NT2/D1 (cell line): ENCODE measurements at regions not wholly inside any gene's neighbourhood (a gene's known extent, or its start where the extent isn't known, plus 50 kb on each side); places are given as distances from the start of the nearest gene placed in this dataset.
A peak's percentile ranks its signal among the peaks of the same experiment; 100 is the strongest.

ENCODE experiments used
- DNase-seq: peaks from one replicate; pipeline ENCODE4 v3.0.0-alpha.2; 2011; ENCODE audit warnings: low read depth, low spot score
- H3K27me3 ChIP-seq: 2 replicates; pipeline ENCODE4 v1.6.0; 2011; ENCODE audit warnings: mild to moderate bottlenecking; ENCODE audit not compliant: insufficient read length, insufficient read depth
- H3K36me3 ChIP-seq: 2 replicates; pipeline ENCODE4 v1.6.1; 2011; ENCODE audit warnings: mild to moderate bottlenecking, low read length, mixed read lengths; ENCODE audit not compliant: insufficient read depth, insufficient read length
- H3K4me1 ChIP-seq: 2 replicates; pipeline ENCODE4 v1.5.1; 2011; ENCODE audit not compliant: insufficient read depth, insufficient read length
- H3K4me3 ChIP-seq: 2 replicates; pipeline ENCODE4 v1.5.1; 2011; ENCODE audit warnings: low read depth; ENCODE audit not compliant: insufficient read length
- H3K9ac ChIP-seq: 2 replicates; pipeline ENCODE4 v1.6.0; 2011; ENCODE audit warnings: low read depth; ENCODE audit not compliant: insufficient read length
- H3K9me3 ChIP-seq: 2 replicates; pipeline ENCODE4 v1.5.1; 2011; ENCODE audit warnings: mild to moderate bottlenecking, low read length; ENCODE audit not compliant: insufficient read depth
- SUZ12 ChIP-seq: IDR thresholded peaks from 2 replicates; pipeline ENCODE4 v1.6.1; 2011; ENCODE audit not compliant: insufficient read length, insufficient read depth; ENCODE audit errors: extremely low read depth
- YY1 ChIP-seq: IDR thresholded peaks from 2 replicates; pipeline ENCODE4 v1.6.1; 2011; ENCODE audit not compliant: insufficient read length, insufficient read depth
- ZNF274 ChIP-seq: IDR thresholded peaks from 2 replicates; pipeline ENCODE4 v1.6.1; 2011; ENCODE audit warnings: mild to moderate bottlenecking, low read depth, low read length

DNA sequence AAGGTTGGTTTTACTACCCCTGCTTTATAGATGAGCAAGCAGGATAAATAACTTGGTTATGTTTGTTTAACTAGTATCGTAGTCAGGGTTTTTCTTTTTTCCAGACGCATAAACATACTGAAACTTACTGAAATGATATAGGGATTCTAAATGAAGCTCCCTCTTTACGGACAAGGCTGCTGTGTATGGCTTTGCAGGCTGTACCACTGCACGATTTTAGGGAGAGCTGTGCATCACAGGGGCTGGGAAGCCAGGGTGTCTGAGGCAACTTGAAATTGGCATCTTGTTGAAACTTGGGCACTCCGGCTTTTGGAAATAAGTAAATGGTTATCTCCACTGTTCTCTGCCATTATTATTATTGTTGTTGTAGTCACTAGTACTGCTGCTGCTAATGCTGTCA lies 218.1 kb upstream of the CDH8 start:
- TF ChIP-seq ZNF274 (no peak), SUZ12 (no peak), YY1 (no peak)
- Histone ChIP-seq H3K36me3 (no peaks in the 10 kb centered on the region), H3K27me3 (no peaks in the 10 kb centered on the region), H3K9ac (no peak overlapping the region), H3K9me3 (no peaks in the 10 kb centered on the region), H3K4me3 (no peak overlapping the region), H3K4me1 (no peaks in the 10 kb centered on the region)
- no peak for DNase-seq

DNA sequence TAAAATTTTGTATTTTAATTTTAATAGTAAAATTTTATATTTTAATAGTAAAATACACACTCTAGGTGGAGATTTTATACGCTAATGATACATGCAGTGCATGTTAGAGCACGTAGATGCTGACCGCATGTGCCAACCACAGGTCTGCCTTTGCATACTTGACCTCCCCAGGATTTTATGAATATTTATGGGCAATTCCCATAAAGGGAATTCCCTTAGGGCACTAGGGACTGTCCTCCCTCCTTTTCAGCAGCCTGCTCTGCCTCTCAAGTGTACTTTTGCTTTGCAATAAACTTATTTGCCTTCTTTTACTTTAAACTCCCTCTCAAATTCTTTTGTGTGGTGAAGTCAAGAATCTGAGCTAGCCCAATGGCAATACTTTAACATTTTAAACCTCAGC lies 217.7 kb upstream of the CDH8 start:
- TF ChIP-seq ZNF274 (no peak), YY1 (no peak), SUZ12 (no peak)
- no peak overlapping the region for H3K9ac ChIP-seq
- H3K4me1 ChIP-seq, result no peaks in the 10 kb centered on the region
- no peaks in the 10 kb centered on the region for H3K27me3 ChIP-seq
- H3K4me3 ChIP-seq, result no peak overlapping the region
- no peak for DNase-seq
- H3K36me3 ChIP-seq, result no peaks in the 10 kb centered on the region
- no peaks in the 10 kb centered on the region for H3K9me3 ChIP-seq

DNA sequence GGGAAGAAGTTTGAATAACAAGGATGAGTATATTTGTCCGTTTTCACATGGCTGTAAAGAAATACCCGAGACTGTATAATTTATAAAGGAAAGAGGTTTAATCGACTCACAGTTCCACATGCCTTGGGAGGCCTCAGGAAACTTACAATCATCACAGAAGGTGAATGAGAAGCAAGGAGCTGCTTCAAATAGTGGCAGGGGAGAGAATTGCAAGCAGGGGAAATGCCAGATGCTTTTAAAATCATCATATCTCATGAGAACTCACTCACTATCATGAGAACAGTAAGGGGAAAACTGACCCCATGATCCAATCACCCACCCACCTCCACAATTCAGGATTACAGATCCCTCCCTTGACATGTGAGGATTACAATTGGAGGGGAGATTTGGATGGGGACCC lies 212.8 kb upstream of the CDH8 start:
- Histone ChIP-seq H3K4me3 (no peak overlapping the region), H3K9ac (no peak overlapping the region), H3K9me3 (no peaks in the 10 kb centered on the region), H3K4me1 (no peaks in the 10 kb centered on the region), H3K27me3 (no peaks in the 10 kb centered on the region), H3K36me3 (no peaks in the 10 kb centered on the region)
- DNase-seq, result no peak
- TF ChIP-seq ZNF274 (no peak), SUZ12 (no peak), YY1 (no peak)

DNA sequence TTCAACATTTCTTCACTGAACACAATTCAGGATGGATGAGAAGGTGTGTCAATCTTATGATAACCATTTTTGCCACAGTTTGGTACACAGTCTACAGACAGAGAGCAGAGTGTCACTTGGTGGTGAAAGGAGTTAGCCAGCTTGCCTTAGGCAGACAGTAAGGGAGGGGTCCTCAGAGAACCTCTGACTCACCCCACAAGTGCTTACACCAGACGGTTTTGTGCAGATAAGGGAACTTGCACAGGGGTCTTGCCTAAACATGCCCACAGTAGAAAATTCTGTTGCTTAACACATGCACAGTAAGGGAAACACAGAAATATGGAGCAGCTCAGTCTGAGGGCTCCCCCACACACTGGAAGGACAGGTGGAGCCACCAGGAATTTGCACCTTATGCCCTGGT lies 204.5 kb upstream of the CDH8 start:
- H3K9ac ChIP-seq, result no peak overlapping the region
- no peaks in the 10 kb centered on the region for H3K4me1 ChIP-seq
- H3K9me3 ChIP-seq, result no peaks in the 10 kb centered on the region; the same call in 1 of the 2 replicates
- H3K27me3 ChIP-seq, result no peaks in the 10 kb centered on the region
- H3K36me3 ChIP-seq, result no peaks in the 10 kb centered on the region
- TF ChIP-seq YY1 (no peak), ZNF274 (no peak), SUZ12 (no peak)
- H3K4me3 ChIP-seq, result no peak overlapping the region
- no peak for DNase-seq

DNA sequence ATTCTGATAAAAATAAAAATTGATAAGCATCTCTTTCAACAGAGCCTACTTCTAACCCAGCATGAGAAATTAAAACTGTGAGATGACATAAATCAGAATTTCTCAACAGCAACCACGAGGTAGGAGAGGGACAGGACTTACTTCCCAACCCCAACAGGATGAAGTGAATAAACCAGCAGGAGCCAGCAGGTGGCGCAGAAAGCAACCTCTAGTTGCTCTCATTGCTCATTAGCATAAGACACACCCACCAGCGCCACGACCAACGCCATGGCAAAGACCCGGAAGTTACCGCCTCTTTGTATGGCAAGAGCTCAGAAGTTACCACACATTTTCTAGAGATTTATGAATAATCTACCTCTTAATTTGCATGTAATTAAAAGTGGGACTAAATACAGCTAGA lies 189.4 kb upstream of the CDH8 start:
- Histone ChIP-seq H3K9me3 (peaks cover 6% of the 10 kb centered on the region), H3K4me1 (no peaks in the 10 kb centered on the region), H3K27me3 (no peaks in the 10 kb centered on the region), H3K9ac (no peak overlapping the region), H3K4me3 (no peak overlapping the region), H3K36me3 (no peaks in the 10 kb centered on the region)
- no peak for TF ChIP-seq YY1
- TF ChIP-seq SUZ12, result no peak
- TF ChIP-seq ZNF274, result no peak
- peak; percentile 64 for DNase-seq

DNA sequence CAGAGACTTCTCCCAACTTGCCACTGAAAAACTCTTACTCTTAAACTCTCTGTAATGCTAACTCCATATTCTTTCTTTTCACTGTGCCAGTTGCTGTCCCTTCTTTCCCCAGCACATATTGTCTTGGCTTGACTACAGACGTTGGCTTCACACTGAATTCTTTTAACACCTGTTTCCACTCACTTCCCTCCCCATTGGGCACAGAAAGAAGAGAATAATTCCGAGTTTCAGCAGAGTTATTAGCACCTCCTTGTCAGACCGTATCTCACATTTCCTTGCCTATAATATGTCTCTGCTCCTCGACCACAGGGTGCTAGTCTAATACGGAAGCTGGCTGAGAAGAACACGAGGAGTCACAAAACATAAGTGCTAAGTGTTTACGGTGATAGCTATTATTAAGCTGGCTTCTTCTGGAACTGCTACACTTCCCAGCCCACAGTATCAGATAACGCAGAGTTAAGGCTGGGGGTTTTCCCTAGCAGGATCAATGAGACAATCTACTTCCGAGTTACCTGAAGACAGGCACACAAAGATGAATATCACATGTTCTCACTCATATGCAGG lies 188.5 kb upstream of the CDH8 start:
- TF ChIP-seq ZNF274 (no peak), YY1 (no peak), SUZ12 (no peak)
- no peaks in the 10 kb centered on the region for H3K36me3 ChIP-seq
- no peak overlapping the region for H3K9ac ChIP-seq
- DNase-seq, result no peak
- H3K27me3 ChIP-seq, result no peaks in the 10 kb centered on the region
- no peak overlapping the region for H3K4me3 ChIP-seq
- H3K9me3 ChIP-seq, result peaks cover 6% of the 10 kb centered on the region
- no peaks in the 10 kb centered on the region for H3K4me1 ChIP-seq

DNA sequence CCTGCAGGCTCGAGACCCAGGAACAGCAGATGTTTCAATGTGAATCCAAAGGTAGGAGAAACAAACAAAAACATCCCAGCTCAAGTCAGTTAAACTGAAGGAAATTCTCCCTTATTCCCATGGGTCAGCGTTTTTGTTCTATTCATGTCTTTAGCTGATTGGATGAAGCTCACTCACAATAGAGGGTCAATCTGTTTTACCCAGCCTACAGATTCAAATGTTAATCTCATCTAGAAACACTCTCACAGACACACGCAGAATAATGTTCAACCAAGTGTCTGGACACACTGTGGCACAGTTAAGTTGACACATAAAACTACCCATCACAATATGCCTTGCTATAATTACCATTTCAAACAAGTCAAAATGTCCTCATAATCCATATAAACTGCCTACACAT lies 180.6 kb upstream of the CDH8 start:
- H3K27me3 ChIP-seq, result no peaks in the 10 kb centered on the region
- TF ChIP-seq YY1, result no peak
- TF ChIP-seq SUZ12, result no peak
- no peak for TF ChIP-seq ZNF274
- no peaks in the 10 kb centered on the region for H3K9me3 ChIP-seq
- DNase-seq, result no peak
- no peaks in the 10 kb centered on the region for H3K4me1 ChIP-seq
- H3K4me3 ChIP-seq, result no peak overlapping the region
- H3K9ac ChIP-seq, result no peak overlapping the region
- H3K36me3 ChIP-seq, result no peaks in the 10 kb centered on the region

DNA sequence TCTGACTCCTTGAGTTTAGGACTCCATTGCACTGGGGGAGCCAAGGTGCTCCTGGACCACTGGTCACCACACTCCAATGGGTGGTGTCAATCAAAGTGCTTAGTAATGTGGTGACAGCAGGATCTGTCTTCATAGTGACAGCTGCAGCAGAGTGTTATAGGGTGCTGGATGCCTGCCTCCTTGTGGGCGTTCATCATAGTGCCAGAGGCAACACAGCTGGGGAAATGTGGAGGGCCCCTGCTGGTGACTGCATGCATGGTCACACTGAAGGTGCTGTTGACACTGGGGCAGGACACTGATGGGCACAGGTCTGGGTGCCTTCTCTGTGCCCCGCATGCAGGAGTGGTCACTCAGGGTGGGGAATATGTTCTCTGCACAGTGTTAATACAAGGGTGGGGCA lies 177.5 kb upstream of the CDH8 start:
- TF ChIP-seq ZNF274, result no peak
- no peak for TF ChIP-seq YY1
- no peak for TF ChIP-seq SUZ12
- Histone ChIP-seq H3K27me3 (no peaks in the 10 kb centered on the region), H3K4me1 (no peaks in the 10 kb centered on the region), H3K36me3 (no peaks in the 10 kb centered on the region), H3K9me3 (no peaks in the 10 kb centered on the region), H3K9ac (no peak overlapping the region), H3K4me3 (no peak overlapping the region)
- DNase-seq, result peak; percentile 23
